ENCODE measurements at regions not wholly inside any gene's neighbourhood (a gene's known extent, or its start where the extent isn't known, plus 50 kb on each side); places are given as distances from the start of the nearest gene placed in this dataset.

DNA sequence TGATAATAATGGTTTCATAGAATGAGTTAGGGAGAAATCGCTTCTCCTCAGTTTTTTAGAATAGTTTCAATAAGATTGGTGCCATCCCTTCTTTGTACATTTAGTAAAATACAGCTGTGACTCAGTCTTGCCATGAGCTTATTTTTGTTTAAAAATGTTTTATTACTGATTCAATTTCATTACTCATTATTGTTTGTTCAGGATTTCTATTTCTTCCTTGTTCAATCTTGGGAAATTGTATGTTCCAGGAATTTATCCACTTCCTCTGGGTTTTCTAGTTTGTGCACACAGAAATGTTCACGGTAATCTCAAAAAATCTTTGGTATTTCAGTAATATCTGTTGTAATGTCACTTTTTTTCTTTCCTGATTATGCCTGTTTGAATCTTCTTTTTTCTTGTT, 371.5 kb upstream of the SETBP1 start:
- TF ChIP-seq, protein P1, sequence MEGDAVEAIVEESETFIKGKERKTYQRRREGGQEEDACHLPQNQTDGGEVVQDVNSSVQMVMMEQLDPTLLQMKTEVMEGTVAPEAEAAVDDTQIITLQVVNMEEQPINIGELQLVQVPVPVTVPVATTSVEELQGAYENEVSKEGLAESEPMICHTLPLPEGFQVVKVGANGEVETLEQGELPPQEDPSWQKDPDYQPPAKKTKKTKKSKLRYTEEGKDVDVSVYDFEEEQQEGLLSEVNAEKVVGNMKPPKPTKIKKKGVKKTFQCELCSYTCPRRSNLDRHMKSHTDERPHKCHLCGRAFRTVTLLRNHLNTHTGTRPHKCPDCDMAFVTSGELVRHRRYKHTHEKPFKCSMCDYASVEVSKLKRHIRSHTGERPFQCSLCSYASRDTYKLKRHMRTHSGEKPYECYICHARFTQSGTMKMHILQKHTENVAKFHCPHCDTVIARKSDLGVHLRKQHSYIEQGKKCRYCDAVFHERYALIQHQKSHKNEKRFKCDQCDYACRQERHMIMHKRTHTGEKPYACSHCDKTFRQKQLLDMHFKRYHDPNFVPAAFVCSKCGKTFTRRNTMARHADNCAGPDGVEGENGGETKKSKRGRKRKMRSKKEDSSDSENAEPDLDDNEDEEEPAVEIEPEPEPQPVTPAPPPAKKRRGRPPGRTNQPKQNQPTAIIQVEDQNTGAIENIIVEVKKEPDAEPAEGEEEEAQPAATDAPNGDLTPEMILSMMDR (conservative IDR thresholded peaks at IDR 0.05) = no peak
- DNase-seq (ENCODE audit: extremely low spot score, unreplicated experiment) = no peak
- Mint-ChIP-seq H3K27me3 (no peaks in the 10 kb centered on the region), H3K4me1 (ENCODE audit: unreplicated experiment) (peaks cover 4% of the 10 kb centered on the region), H3K4me3 (no peak overlapping the region), H3K9me3 (no peaks in the 10 kb centered on the region), H3K27ac (no peak overlapping the region), H3K36me3 (no peaks in the 10 kb centered on the region)

- Mint-ChIP-seq H3K4me3 (no peak overlapping the region), H3K9me3 (no peaks in the 10 kb centered on the region), H3K36me3 (no peaks in the 10 kb centered on the region), H3K4me1 (ENCODE audit: unreplicated experiment) (no peaks in the 10 kb centered on the region), H3K27ac (no peak overlapping the region), H3K27me3 (peaks cover 1% of the 10 kb centered on the region)
- TF ChIP-seq, protein P1 (conservative IDR thresholded peaks at IDR 0.05) = no peak
- DNase-seq (ENCODE audit: extremely low spot score, unreplicated experiment) = no peak
Measured at GRCh38 chr18:44320619-44321460, 359.8 kb upstream of the SETBP1 start.

DNA sequence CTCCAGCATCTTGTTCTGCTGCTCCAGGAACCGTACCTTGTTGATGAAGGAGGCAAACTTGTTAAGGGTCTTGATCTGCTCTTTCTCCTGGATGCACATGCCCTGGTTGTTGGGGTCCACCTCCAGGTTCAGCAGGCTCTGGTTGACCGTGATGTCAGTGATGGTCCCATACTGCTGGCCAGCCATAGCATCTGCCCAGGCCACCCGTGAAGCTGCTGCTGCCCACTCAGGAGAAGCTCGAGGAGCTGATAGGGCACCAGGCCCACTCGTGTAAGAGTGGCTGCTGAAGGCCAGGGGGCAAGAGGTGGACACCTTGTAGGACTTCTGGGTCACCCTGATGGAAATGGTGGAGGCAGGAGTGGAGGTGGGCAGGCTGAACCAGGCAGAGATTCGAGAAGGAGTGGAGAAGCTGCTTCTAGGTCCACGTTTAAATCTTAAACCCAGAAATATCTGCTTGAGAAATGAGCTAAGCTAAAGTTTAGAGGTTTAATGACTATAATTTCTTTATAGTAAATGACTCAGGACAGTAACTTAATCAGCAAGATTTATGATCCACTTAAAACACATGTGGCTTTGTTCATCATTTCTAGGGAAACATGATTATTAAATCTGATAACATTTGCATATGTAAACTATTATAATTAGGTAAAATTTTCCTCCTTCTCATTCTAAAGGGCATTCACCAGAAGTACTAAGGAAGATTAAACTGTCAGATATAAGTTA, 358.7 kb upstream of the SETBP1 start:
- TF ChIP-seq, protein P1 (conservative IDR thresholded peaks at IDR 0.05) = no peak
- no peaks in the 10 kb centered on the region for H3K9me3 Mint-ChIP-seq
- no peak for DNase-seq (ENCODE audit: extremely low spot score, unreplicated experiment)
- H3K36me3 Mint-ChIP-seq = no peaks in the 10 kb centered on the region
- no peak overlapping the region for H3K4me3 Mint-ChIP-seq
- peaks cover 2% of the 10 kb centered on the region for H3K27me3 Mint-ChIP-seq
- no peaks in the 10 kb centered on the region for H3K4me1 Mint-ChIP-seq (ENCODE audit: unreplicated experiment)
- H3K27ac Mint-ChIP-seq = no peak overlapping the region

DNA sequence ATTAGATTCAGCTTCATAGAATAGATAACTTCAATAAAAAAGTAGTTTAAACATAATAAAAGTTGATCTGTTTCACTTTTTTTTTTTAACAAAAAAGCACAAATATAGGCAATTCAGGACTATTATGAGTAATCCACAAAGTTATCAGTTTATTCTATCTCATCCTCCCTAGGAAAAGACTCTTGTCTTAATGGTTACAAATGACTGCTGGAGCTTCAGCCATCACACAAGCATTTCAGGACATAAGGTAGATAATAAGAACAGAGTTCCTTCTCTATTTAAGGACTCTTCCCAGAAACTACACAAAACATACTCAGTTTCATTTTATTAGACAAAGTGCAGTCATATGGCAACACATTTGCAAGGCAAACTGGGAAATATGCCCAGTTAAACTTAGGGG, 357.6 kb upstream of the SETBP1 start:
- no peaks in the 10 kb centered on the region for H3K9me3 Mint-ChIP-seq
- no peaks in the 10 kb centered on the region for H3K4me1 Mint-ChIP-seq (ENCODE audit: unreplicated experiment)
- H3K27ac Mint-ChIP-seq = no peak overlapping the region
- H3K27me3 Mint-ChIP-seq = peaks cover 2% of the 10 kb centered on the region
- TF ChIP-seq, protein P1 (conservative IDR thresholded peaks at IDR 0.05) = no peak
- no peak for DNase-seq (ENCODE audit: extremely low spot score, unreplicated experiment)
- H3K4me3 Mint-ChIP-seq = no peak overlapping the region
- no peaks in the 10 kb centered on the region for H3K36me3 Mint-ChIP-seq

DNA sequence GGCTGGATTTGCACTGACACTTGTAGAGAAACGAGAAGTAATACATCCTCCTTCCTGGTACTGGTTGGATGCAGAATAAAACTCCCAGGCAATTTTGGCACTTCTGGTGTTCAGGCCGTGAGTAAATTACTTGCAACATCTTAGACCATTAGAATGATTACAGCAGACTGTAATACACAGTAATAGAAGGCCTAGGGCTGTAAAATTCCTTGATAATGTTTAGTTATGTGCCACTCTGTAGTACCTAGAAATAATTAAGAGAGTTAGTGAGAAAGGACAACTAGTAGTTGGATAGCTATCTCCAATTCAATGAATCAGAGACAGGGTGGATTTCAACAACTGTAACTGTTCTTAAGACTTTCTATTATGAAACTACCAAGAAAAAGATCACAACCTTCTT, 356.3 kb upstream of the SETBP1 start:
- Mint-ChIP-seq H3K4me3 (no peak overlapping the region), H3K4me1 (ENCODE audit: unreplicated experiment) (no peaks in the 10 kb centered on the region), H3K27ac (no peak overlapping the region), H3K36me3 (no peaks in the 10 kb centered on the region), H3K9me3 (no peaks in the 10 kb centered on the region), H3K27me3 (peaks cover 2% of the 10 kb centered on the region)
- no peak for DNase-seq (ENCODE audit: extremely low spot score, unreplicated experiment)
- TF ChIP-seq, protein P1 (conservative IDR thresholded peaks at IDR 0.05) = no peak
